ENCODE measurements at regions not wholly inside any gene's neighbourhood (a gene's known extent, or its start where the extent isn't known, plus 50 kb on each side); places are given as distances from the start of the nearest gene placed in this dataset.

- ChIA-PET POLR2A (no interaction called here), CTCF (interaction anchor here (1.2 kb wide), 1 partner anchor 9 kb away, joined by 3 read pairs; no protein-coding TSS in a partner anchor)
- no peak for DNase-seq (ENCODE audit: extremely low spot score)
- TF ChIP-seq, protein P1, sequence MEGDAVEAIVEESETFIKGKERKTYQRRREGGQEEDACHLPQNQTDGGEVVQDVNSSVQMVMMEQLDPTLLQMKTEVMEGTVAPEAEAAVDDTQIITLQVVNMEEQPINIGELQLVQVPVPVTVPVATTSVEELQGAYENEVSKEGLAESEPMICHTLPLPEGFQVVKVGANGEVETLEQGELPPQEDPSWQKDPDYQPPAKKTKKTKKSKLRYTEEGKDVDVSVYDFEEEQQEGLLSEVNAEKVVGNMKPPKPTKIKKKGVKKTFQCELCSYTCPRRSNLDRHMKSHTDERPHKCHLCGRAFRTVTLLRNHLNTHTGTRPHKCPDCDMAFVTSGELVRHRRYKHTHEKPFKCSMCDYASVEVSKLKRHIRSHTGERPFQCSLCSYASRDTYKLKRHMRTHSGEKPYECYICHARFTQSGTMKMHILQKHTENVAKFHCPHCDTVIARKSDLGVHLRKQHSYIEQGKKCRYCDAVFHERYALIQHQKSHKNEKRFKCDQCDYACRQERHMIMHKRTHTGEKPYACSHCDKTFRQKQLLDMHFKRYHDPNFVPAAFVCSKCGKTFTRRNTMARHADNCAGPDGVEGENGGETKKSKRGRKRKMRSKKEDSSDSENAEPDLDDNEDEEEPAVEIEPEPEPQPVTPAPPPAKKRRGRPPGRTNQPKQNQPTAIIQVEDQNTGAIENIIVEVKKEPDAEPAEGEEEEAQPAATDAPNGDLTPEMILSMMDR (IDR thresholded peaks at IDR 0.05; ENCODE audit: control extremely low read depth, extremely low read depth, low read depth, missing control alignments): no peak
Measured at GRCh38 chr3:20696388-20697150, 510.6 kb upstream of the SGO1 start.

DNA sequence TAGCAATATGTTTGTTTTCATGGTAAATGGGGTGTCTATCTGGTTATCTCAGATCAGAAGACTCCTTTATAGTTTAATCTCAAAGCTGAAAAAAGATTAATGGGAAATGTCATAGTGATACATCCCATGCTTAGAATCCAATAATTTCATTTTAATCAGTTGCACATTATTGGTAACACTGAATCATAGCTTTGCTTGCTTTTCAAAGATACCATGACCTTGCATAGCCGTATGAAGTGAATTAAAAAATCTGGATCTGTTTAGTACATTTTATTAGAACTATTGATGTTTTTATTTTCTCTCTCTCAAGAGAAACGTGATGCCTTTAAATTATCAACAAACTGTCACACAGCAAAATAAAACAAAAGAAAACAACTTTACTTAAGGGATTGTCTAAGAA, 506.7 kb upstream of the SGO1 start:
- ChIA-PET CTCF (interaction anchor here (1.0 kb wide), 1 partner anchor 17 kb away, joined by 3 read pairs; no protein-coding TSS in a partner anchor), POLR2A (no interaction called here)
- TF ChIP-seq, protein P1 (IDR thresholded peaks at IDR 0.05; ENCODE audit: control extremely low read depth, extremely low read depth, low read depth, missing control alignments): no peak
- DNase-seq (ENCODE audit: extremely low spot score): no peak

- TF ChIP-seq, protein P1 (IDR thresholded peaks at IDR 0.05; ENCODE audit: control extremely low read depth, extremely low read depth, low read depth, missing control alignments): no peak
- DNase-seq (ENCODE audit: extremely low spot score): no peak
- POLR2A ChIA-PET: no interaction called here
- CTCF ChIA-PET: no interaction called here
Measured at GRCh38 chr3:20683910-20684309, 497.9 kb upstream of the SGO1 start.

DNA sequence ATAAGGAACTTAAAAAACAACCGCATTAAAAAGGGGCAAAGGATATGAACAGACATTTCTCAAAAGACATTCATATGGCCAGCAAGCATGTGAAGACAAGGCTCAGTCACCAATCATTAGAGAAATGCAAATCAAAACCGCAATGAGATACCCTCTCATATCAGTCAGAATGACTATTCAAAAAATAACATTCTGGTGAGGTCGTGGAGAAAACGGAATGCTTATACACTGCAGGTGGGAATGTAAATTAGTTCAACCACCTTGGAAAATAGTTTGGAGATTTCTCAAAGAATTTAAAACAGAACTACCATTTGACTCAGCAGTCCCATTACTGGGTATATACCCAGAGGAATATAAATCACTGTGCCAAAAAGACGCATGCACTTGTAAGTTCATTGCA, 496.6 kb upstream of the SGO1 start:
- TF ChIP-seq, protein P1 (IDR thresholded peaks at IDR 0.05; ENCODE audit: control extremely low read depth, extremely low read depth, low read depth, missing control alignments): no peak
- no peak for DNase-seq (ENCODE audit: extremely low spot score)
- ChIA-PET POLR2A (no interaction called here), CTCF (no interaction called here)

GRCh38 chr3:20680990-20681628, 495.1 kb upstream of the SGO1 start:
- DNase-seq (ENCODE audit: extremely low spot score): no peak
- TF ChIP-seq, protein P1 (IDR thresholded peaks at IDR 0.05; ENCODE audit: control extremely low read depth, extremely low read depth, low read depth, missing control alignments): no peak
- ChIA-PET CTCF (no interaction called here), POLR2A (no interaction called here)

DNA sequence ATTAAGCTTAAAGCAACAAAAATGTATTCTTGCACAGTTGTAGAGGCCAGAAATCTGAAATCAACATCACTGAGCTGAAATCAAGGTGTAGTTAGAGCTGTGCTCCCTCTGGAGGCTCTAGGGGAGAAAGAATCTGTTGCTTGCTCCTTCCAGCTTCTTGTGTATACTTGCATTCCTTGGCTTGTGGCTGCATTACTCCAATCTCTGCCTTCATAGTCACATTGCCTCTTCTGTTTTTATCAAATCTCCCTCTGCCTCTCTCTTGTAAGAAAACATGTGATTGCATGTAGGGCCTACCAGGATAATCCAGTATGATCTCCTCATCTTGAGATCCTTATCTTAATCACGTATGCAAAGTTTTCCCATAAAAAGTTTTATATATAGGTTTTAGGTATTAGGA, 487.9 kb upstream of the SGO1 start:
- CTCF ChIA-PET: no interaction called here
- TF ChIP-seq, protein P1 (IDR thresholded peaks at IDR 0.05; ENCODE audit: control extremely low read depth, extremely low read depth, low read depth, missing control alignments): no peak
- POLR2A ChIA-PET: no interaction called here
- DNase-seq (ENCODE audit: extremely low spot score): no peak

All from GM10248 (cell line).